PC-3 (cell line): ENCODE measurements at regions not wholly inside any gene's neighbourhood (a gene's known extent, or its start where the extent isn't known, plus 50 kb on each side); places are given as distances from the start of the nearest gene placed in this dataset.
A peak's percentile ranks its signal among the peaks of the same experiment; 100 is the strongest.

Experiments
- ATAC-seq: fragments of 200-7000 bp; cut with Tn5 transposase; 2 replicates; pipeline ENCODE4 v1.9.1; 2020; ENCODE audit warnings: mild to moderate bottlenecking, moderate library complexity
- BruUV-seq: library from RNA; stranded (reverse); fragments of 400-500 nt; replicated peaks from 2 replicates; lab custom pipeline; 2021; lab: Mats Ljungman, UMichigan
- CTCF ChIA-PET: fragments of 300-600 bp; sonication (Branson Sonifier 250); formaldehyde crosslinking; loops from one replicate; lab custom pipeline; 2022; ENCODE audit warnings: antibody characterized with exemption; lab: Charles Lee
- POLR2A ChIA-PET: fragments of 300-600 bp; sonication (Branson Sonifier 250); formaldehyde crosslinking; loops from one replicate; lab custom pipeline; 2022; ENCODE audit warnings: antibody characterized with exemption; ENCODE audit not compliant: unreplicated experiment; lab: Charles Lee
- DNase-seq: peaks from one replicate; pipeline ENCODE4 v3.0.0-alpha.2; 2015
- H2AFZ ChIP-seq: fragments of 300-600 bp; sonication (generic); 2 replicates; pipeline ENCODE4 v1.6.0; 2016; ENCODE audit warnings: antibody characterized with exemption, low read length
- H3F3A ChIP-seq: fragments of 300-600 bp; sonication (generic); one replicate; pipeline ENCODE4 v1.6.0; 2017; ENCODE audit warnings: antibody characterized with exemption, low read length, control low read depth, mild to moderate bottlenecking; ENCODE audit not compliant: unreplicated experiment
- H3K27ac ChIP-seq: fragments of 300-600 bp; sonication (generic); 2 replicates; pipeline ENCODE4 v1.5.1; 2016; ENCODE audit warnings: mild to moderate bottlenecking, low read length
- H3K27me3 ChIP-seq: fragments of 300-600 bp; sonication (generic); 2 replicates; pipeline ENCODE4 v1.6.1; 2016; ENCODE audit warnings: low read length, mixed read lengths
- H3K36me3 ChIP-seq: fragments of 300-600 bp; sonication (generic); 2 replicates; pipeline ENCODE4 v1.6.1; 2016; ENCODE audit warnings: low read depth, mixed run types, low read length, mixed read lengths
- H3K4me1 ChIP-seq: fragments of 300-600 bp; sonication (generic); 2 replicates; pipeline ENCODE4 v1.5.1; 2016; ENCODE audit warnings: low read length; ENCODE audit not compliant: insufficient read depth
- H3K4me2 ChIP-seq: fragments of 300-600 bp; sonication (generic); 2 replicates; pipeline ENCODE4 v1.6.0; 2016; ENCODE audit warnings: low read length
- H3K4me3 ChIP-seq: fragments of 300-600 bp; sonication (generic); 2 replicates; pipeline ENCODE4 v1.5.1; 2016; ENCODE audit warnings: mild to moderate bottlenecking, low read length, mixed read lengths
- H3K79me2 ChIP-seq: fragments of 300-600 bp; sonication (generic); 2 replicates; pipeline ENCODE4 v1.6.1; 2017; ENCODE audit warnings: low read length, mixed read lengths
- H3K9ac ChIP-seq: fragments of 300-600 bp; sonication (generic); 2 replicates; pipeline ENCODE4 v1.6.0; 2016; ENCODE audit warnings: mild to moderate bottlenecking, low read length
- H3K9me2 ChIP-seq: fragments of 300-600 bp; sonication (generic); replicated peaks from 2 replicates; pipeline ENCODE4 v1.6.1; 2016; ENCODE audit warnings: mixed run types, low read length, mixed read lengths
- H3K9me3 ChIP-seq: fragments of 300-600 bp; sonication (generic); 2 replicates; pipeline ENCODE4 v1.6.1; 2016; ENCODE audit warnings: low read length, mixed read lengths
- H4K20me1 ChIP-seq: fragments of 300-600 bp; sonication (generic); 2 replicates; pipeline ENCODE4 v1.6.1; 2016; ENCODE audit warnings: low read length, mixed read lengths
- CTCF ChIP-seq: fragments of 300-600 bp; sonication (generic); conservative IDR thresholded peaks from 2 replicates; pipeline ENCODE4 v1.5.1; 2017; ENCODE audit warnings: antibody characterized with exemption, low read depth, mild to moderate bottlenecking, low read length
- EZH2 ChIP-seq: fragments of 300-600 bp; sonication (generic); IDR thresholded peaks from one replicate; pipeline ENCODE4 v1.6.1; 2017; ENCODE audit warnings: antibody characterized with exemption, mild to moderate bottlenecking, low read length; ENCODE audit not compliant: unreplicated experiment
- EZH2phosphoT487 ChIP-seq: fragments of 300-600 bp; sonication (generic); IDR thresholded peaks from 2 replicates; pipeline ENCODE4 v1.6.1; 2018; ENCODE audit warnings: mild to moderate bottlenecking, antibody characterized with exemption, low read length, borderline replicate concordance
- intact Hi-C: fragments of 100-400 bp; cut with micrococcal nuclease; formaldehyde crosslinking; loops from 2 replicates; pipeline ENCODE4 v1.9.0; 2023

- POLR2A ChIA-PET, result interaction anchor here (0.6 kb wide), 1 partner anchor 129 kb away, joined by 6 read pairs; no protein-coding TSS in a partner anchor
These were observed 212.1 kb downstream of the ARL6IP6 start for GRCh38 chr2:152930501-152930900.

DNA sequence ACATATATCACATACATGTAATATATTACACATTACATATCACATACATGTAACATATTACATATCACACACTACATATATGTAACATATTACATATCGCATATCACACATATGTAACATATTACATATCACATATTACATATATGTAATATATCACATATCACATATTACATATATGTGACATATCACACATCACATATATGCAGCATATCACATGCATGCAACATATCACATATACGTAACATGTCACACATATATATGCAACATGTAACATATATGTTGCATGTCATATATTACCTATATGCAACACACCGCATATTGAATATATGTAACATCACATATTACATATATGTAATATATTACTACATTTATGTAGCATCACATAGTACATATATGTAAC, 211.2 kb downstream of the ARL6IP6 start:
- H3K4me3 ChIP-seq, result no peak overlapping the region
- ATAC-seq (no peak), DNase-seq (no peak)
- POLR2A ChIA-PET, result no interaction called here
- H3F3A ChIP-seq, result no peaks in the 10 kb centered on the region
- H3K4me2 ChIP-seq, result no peak overlapping the region
- H3K9me2 ChIP-seq, result no peaks in the 10 kb centered on the region
- no peak overlapping the region for H3K27ac ChIP-seq
- intact Hi-C loops, result no loop called here
- H3K9me3 ChIP-seq, result no peaks in the 10 kb centered on the region
- no peaks in the 10 kb centered on the region for H4K20me1 ChIP-seq
- H3K9ac ChIP-seq, result no peak overlapping the region
- no peaks in the 10 kb centered on the region for H3K79me2 ChIP-seq
- CTCF ChIA-PET, result no interaction called here
- TF ChIP-seq EZH2 (no peak), EZH2phosphoT487 (no peak), CTCF (no peak)
- H2AFZ ChIP-seq, result no peak overlapping the region
- no TSS peak for BruUV-seq
- H3K4me1 ChIP-seq, result peaks cover 7% of the 10 kb centered on the region; the same call in 1 of the 2 replicates
- H3K27me3 ChIP-seq, result no peaks in the 10 kb centered on the region
- no peaks in the 10 kb centered on the region for H3K36me3 ChIP-seq

More at GRCh38 chr2:152930501-152930900, 212.1 kb downstream of the ARL6IP6 start:
- Histone ChIP-seq H2AFZ (no peak overlapping the region), H3K27ac (no peak overlapping the region), H3K36me3 (no peaks in the 10 kb centered on the region), H3K9me2 (no peaks in the 10 kb centered on the region), H3K4me2 (no peak overlapping the region), H3K27me3 (no peaks in the 10 kb centered on the region), H3K9me3 (no peaks in the 10 kb centered on the region), H3F3A (no peaks in the 10 kb centered on the region), H3K4me3 (no peak overlapping the region), H4K20me1 (no peaks in the 10 kb centered on the region), H3K9ac (no peak overlapping the region), H3K4me1 (peaks cover 3% of the 10 kb centered on the region; the same call in 1 of the 2 replicates), H3K79me2 (no peaks in the 10 kb centered on the region)
- CTCF ChIA-PET, result no interaction called here
- BruUV-seq, result no TSS peak
- TF ChIP-seq EZH2, result no peak
- no peak for TF ChIP-seq EZH2phosphoT487
- TF ChIP-seq CTCF, result no peak
- no peak for DNase-seq
- no peak for ATAC-seq
- intact Hi-C loops, result no loop called here

- BruUV-seq, result no TSS peak
- H3K9ac ChIP-seq, result no peak overlapping the region
- TF ChIP-seq EZH2 (no peak), CTCF (peak; percentile 88)
- CTCF ChIA-PET, result no interaction called here
- peaks cover 11% of the 10 kb centered on the region; the same call in 1 of the 2 replicates for H3K4me1 ChIP-seq
- H3K79me2 ChIP-seq, result no peaks in the 10 kb centered on the region
- H3K27ac ChIP-seq, result no peak overlapping the region
- no peaks in the 10 kb centered on the region for H3K9me3 ChIP-seq
- no peaks in the 10 kb centered on the region for H3F3A ChIP-seq
- H3K9me2 ChIP-seq, result no peaks in the 10 kb centered on the region
- ATAC-seq (peak; percentile 61; the same call in 1 of the 2 replicates), DNase-seq (peak; percentile 70)
- no peak overlapping the region for H3K4me2 ChIP-seq
- H3K27me3 ChIP-seq, result no peaks in the 10 kb centered on the region
- no peak overlapping the region for H2AFZ ChIP-seq
- POLR2A ChIA-PET, result no interaction called here
- H4K20me1 ChIP-seq, result no peaks in the 10 kb centered on the region
- intact Hi-C loops, result no loop called here
- H3K4me3 ChIP-seq, result no peak overlapping the region
- H3K36me3 ChIP-seq, result no peaks in the 10 kb centered on the region
These were observed 207.4 kb downstream of the ARL6IP6 start for GRCh38 chr2:152925547-152926448.
